GM18505 (cell line): ENCODE measurements at regions not wholly inside any gene's neighbourhood (a gene's known extent, or its start where the extent isn't known, plus 50 kb on each side); places are given as distances from the start of the nearest gene placed in this dataset.

Experiments used
- ATAC-seq: cut with Tn5 transposase; IDR thresholded peaks from one replicate; pipeline ENCODE4 v1.9.1; 2021; ENCODE audit not compliant: unreplicated experiment
- POLR2A ChIP-seq: IDR thresholded peaks from 4 replicates; pipeline ENCODE4 v1.6.1; 2011; ENCODE audit warnings: borderline replicate concordance; ENCODE audit not compliant: insufficient read depth, insufficient read length; ENCODE audit errors: extremely low read depth

GRCh38 chr15:48038221-48038620 is 82.6 kb upstream of the SLC24A5 start:
- TF ChIP-seq POLR2A, result no peak
- ATAC-seq, result no peak

- no peak for ATAC-seq
- no peak for TF ChIP-seq POLR2A
Observed at GRCh38 chr15:48040166-48040817, 80.5 kb upstream of the SLC24A5 start.

- no peak for ATAC-seq
- TF ChIP-seq POLR2A, result no peak
Observed at GRCh38 chr15:48041454-48041853, 79.3 kb upstream of the SLC24A5 start.

GRCh38 chr15:48046813-48047438 is 73.9 kb upstream of the SLC24A5 start:
- no peak for ATAC-seq
- no peak for TF ChIP-seq POLR2A

- ATAC-seq, result no peak
Observed at GRCh38 chr15:48049736-48050135, 71.1 kb upstream of the SLC24A5 start.

GRCh38 chr15:48052946-48053345 is 67.8 kb upstream of the SLC24A5 start:
- TF ChIP-seq POLR2A, result no peak
- ATAC-seq, result no peak

More at GRCh38 chr15:48049736-48050135, 71.1 kb upstream of the SLC24A5 start:
- TF ChIP-seq POLR2A, result no peak

GRCh38 chr15:48058371-48058770 is 62.4 kb upstream of the SLC24A5 start:
- ATAC-seq, result no peak
- TF ChIP-seq POLR2A, result no peak

GRCh38 chr15:48059791-48060190 is 61.0 kb upstream of the SLC24A5 start:
- no peak for ATAC-seq
- no peak for TF ChIP-seq POLR2A

GRCh38 chr15:48060396-48060795 is 60.4 kb upstream of the SLC24A5 start:
- no peak for ATAC-seq
- TF ChIP-seq POLR2A, result no peak

GRCh38 chr15:48061605-48062004 is 59.2 kb upstream of the SLC24A5 start:
- TF ChIP-seq POLR2A, result no peak

GRCh38 chr15:48062148-48062872 is 58.5 kb upstream of the SLC24A5 start:
- ATAC-seq, result no peak
- TF ChIP-seq POLR2A, result no peak

More at GRCh38 chr15:48061605-48062004, 59.2 kb upstream of the SLC24A5 start:
- ATAC-seq, result no peak

GRCh38 chr15:48063411-48063985 is 57.3 kb upstream of the SLC24A5 start:
- no peak for ATAC-seq
- no peak for TF ChIP-seq POLR2A

GRCh38 chr15:48064421-48064820 is 56.4 kb upstream of the SLC24A5 start:
- no peak for TF ChIP-seq POLR2A
- no peak for ATAC-seq
